Tibial nerve (tissue), 4 donors: ENCODE measurements at regions not wholly inside any gene's neighbourhood (a gene's known extent, or its start where the extent isn't known, plus 50 kb on each side); places are given as distances from the start of the nearest gene placed in this dataset.

Source experiments
- DNase-seq, 2 donors: peaks; one replicate each; pipeline ENCODE4 v3.0.0-alpha.2; 2019; ENCODE audit warnings: low spot score in 2 of 2
- H3K27ac ChIP-seq, 4 donors: fragments of 200-600 bp; sonication (generic) in 3 of 4; one replicate each; pipeline ENCODE4 v1.5.1; 2017 to 2019; ENCODE audit warnings: mild to moderate bottlenecking in 1 of 4
- H3K27me3 ChIP-seq, 2 donors: fragments of 200-600 bp; sonication (generic) in 1 of 2; one replicate each; pipeline versions ENCODE4 v1.5.1 to v1.6.0; 2017 to 2019
- H3K36me3 ChIP-seq, 3 donors: fragments of 200-600 bp; sonication (generic); one replicate each; pipeline ENCODE4 v1.5.1; 2018 to 2019
- H3K4me1 ChIP-seq, 4 donors: fragments of 200-600 bp; sonication (generic) in 3 of 4; one replicate each; pipeline ENCODE4 v1.5.1; 2017 to 2019
- H3K4me3 ChIP-seq, 4 donors: fragments of 200-600 bp; sonication (generic) in 3 of 4; one replicate each; pipeline ENCODE4 v1.5.1; 2017 to 2019; ENCODE audit warnings: mild to moderate bottlenecking in 1 of 4, moderate library complexity in 1 of 4
- H3K9me3 ChIP-seq, 4 donors: fragments of 200-600 bp; sonication (generic) in 3 of 4; one replicate each; pipeline ENCODE4 v1.5.1; 2017 to 2019
- CTCF ChIP-seq, 5 experiments: fragments of 200-600 bp in 3 of 5; fragments of 450-650 bp in 2 of 5; sonication (generic) in 3 of 5; IDR thresholded peaks; one replicate each; pipeline ENCODE4 v1.5.1; 2016 to 2019; ENCODE audit warnings: antibody characterized with exemption in 5 of 5, mild to moderate bottlenecking in 3 of 5, moderate library complexity in 2 of 5
- EP300 ChIP-seq, 2 donors: sonication (generic); formaldehyde crosslinking; IDR thresholded peaks; one replicate each; pipeline ENCODE4 v1.6.1; 2017; ENCODE audit warnings: antibody characterized with exemption in 2 of 2, mild to moderate bottlenecking in 1 of 2
- POLR2A ChIP-seq, 2 donors: fragments of 450-650 bp; IDR thresholded peaks; one replicate each; pipeline ENCODE4 v1.6.1; 2017; ENCODE audit warnings: antibody characterized with exemption in 2 of 2, mild to moderate bottlenecking in 2 of 2, moderate library complexity in 2 of 2
- WGBS, 2 donors: methylation state at CpG; one replicate each; pipeline ENCODE4 v1.1.5; 2018; 5-methylcytosine and 5-hydroxymethylcytosine counted together

- no peak for DNase-seq
- Histone ChIP-seq H3K36me3 (no peaks in the 10 kb centered on the region), H3K27me3 (no peaks in the 10 kb centered on the region), H3K4me1 (no peaks in the 10 kb centered on the region), H3K9me3 (no peaks in the 10 kb centered on the region), H3K27ac (no peak overlapping the region), H3K4me3 (no peak overlapping the region)
- 86 to 89% methylated on average over 4 of the region's 4 CpGs for WGBS, 2 donors
- no peak for TF ChIP-seq EP300 (IDR thresholded peaks at IDR 0.05)
- no peak for TF ChIP-seq POLR2A (IDR thresholded peaks at IDR 0.05)
- no peak for TF ChIP-seq CTCF (IDR thresholded peaks at IDR 0.05)
These were observed 1017.4 kb downstream of the EFNB2 start for GRCh38 chr13:105518086-105518485.

GRCh38 chr13:105514401-105514800 is 1021.1 kb downstream of the EFNB2 start:
- no peaks in the 10 kb centered on the region for H3K36me3 ChIP-seq
- H3K9me3 ChIP-seq = no peaks in the 10 kb centered on the region
- TF ChIP-seq POLR2A (IDR thresholded peaks at IDR 0.05) (no peak), CTCF (IDR thresholded peaks at IDR 0.05) (no peak), EP300 (IDR thresholded peaks at IDR 0.05) (no peak)
- H3K4me1 ChIP-seq = no peaks in the 10 kb centered on the region
- H3K4me3 ChIP-seq = no peak overlapping the region
- H3K27me3 ChIP-seq = no peaks in the 10 kb centered on the region
- no peak overlapping the region for H3K27ac ChIP-seq
- no peak for DNase-seq
- WGBS, 2 donors = 89 to 91% methylated on average over 4 of the region's 4 CpGs

- no peak overlapping the region for H3K4me3 ChIP-seq
- H3K9me3 ChIP-seq = no peaks in the 10 kb centered on the region
- H3K27me3 ChIP-seq = no peaks in the 10 kb centered on the region
- no peaks in the 10 kb centered on the region for H3K4me1 ChIP-seq
- DNase-seq = no peak
- 78 to 84% methylated on average over 2 of the region's 2 CpGs for WGBS, 2 donors
- H3K27ac ChIP-seq = no peak overlapping the region
- no peaks in the 10 kb centered on the region for H3K36me3 ChIP-seq
- no peak for TF ChIP-seq CTCF (IDR thresholded peaks at IDR 0.05)
These were observed 1022.0 kb downstream of the EFNB2 start for GRCh38 chr13:105513448-105513847.

- Histone ChIP-seq H3K4me3 (no peak overlapping the region), H3K4me1 (no peaks in the 10 kb centered on the region), H3K36me3 (no peaks in the 10 kb centered on the region), H3K27me3 (no peaks in the 10 kb centered on the region), H3K27ac (no peak overlapping the region), H3K9me3 (no peaks in the 10 kb centered on the region)
- 71 to 74% methylated on average over 7 of the region's 7 CpGs for WGBS, 2 donors
- no peak for DNase-seq
- no peak for TF ChIP-seq POLR2A (IDR thresholded peaks at IDR 0.05)
- no peak for TF ChIP-seq EP300 (IDR thresholded peaks at IDR 0.05)
- no peak for TF ChIP-seq CTCF (IDR thresholded peaks at IDR 0.05)
These were observed 1025.3 kb downstream of the EFNB2 start for GRCh38 chr13:105509981-105510762.

- H3K4me3 ChIP-seq = no peak overlapping the region
- H3K36me3 ChIP-seq = no peaks in the 10 kb centered on the region
- H3K9me3 ChIP-seq = no peaks in the 10 kb centered on the region
- H3K27me3 ChIP-seq = no peaks in the 10 kb centered on the region
- DNase-seq = no peak
- TF ChIP-seq EP300 (IDR thresholded peaks at IDR 0.05) = no peak
- TF ChIP-seq CTCF (IDR thresholded peaks at IDR 0.05) = no peak
- TF ChIP-seq POLR2A (IDR thresholded peaks at IDR 0.05) = no peak
- H3K27ac ChIP-seq = no peak overlapping the region
- no peaks in the 10 kb centered on the region for H3K4me1 ChIP-seq
- 91 to 93% methylated on average over 9 of the region's 9 CpGs for WGBS, 2 donors
These were observed 1029.0 kb downstream of the EFNB2 start for GRCh38 chr13:105506463-105506862.
